ENCODE measurements at regions not wholly inside any gene's neighbourhood (a gene's known extent, or its start where the extent isn't known, plus 50 kb on each side); places are given as distances from the start of the nearest gene placed in this dataset.

DNA sequence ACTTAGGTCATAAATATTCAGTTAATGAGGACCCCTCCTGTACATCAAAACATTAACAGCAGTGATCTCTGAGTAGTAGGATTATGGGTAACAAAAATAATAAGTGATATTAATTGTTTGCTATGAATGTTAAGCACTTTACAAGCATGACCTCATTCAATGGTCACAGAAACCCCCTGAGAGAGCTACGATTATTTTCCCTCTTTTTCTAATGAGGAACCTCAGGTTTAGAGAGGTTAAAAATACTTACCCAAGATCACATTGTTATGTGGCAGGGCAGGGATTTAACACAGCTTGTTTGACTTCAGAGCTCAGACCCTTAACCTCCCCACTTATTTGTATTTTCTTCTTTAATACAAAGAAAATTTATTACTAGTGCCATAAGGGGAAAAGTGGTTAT, 228.2 kb downstream of the TBL1XR1 start:
- DNase-seq, result no peak

DNA sequence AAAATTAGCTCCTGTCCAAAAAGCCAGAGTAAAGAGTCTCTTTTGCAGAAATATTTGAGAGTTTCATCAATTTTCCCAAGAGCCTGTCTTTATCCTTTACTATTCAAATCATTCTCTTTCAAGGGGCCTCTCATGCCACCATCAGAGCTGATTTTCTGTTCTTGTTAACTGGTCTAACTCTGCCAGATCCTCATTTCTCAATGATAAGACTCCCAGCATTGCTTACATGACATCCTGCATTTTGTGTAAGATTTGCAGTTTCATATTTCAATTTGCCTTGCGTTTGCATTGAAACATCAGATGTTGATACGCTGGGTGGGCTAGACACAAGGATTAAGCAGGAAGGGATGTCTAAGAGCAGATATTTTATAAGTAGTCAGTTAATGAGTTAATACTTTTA, 228.7 kb downstream of the TBL1XR1 start:
- no peak for DNase-seq

DNA sequence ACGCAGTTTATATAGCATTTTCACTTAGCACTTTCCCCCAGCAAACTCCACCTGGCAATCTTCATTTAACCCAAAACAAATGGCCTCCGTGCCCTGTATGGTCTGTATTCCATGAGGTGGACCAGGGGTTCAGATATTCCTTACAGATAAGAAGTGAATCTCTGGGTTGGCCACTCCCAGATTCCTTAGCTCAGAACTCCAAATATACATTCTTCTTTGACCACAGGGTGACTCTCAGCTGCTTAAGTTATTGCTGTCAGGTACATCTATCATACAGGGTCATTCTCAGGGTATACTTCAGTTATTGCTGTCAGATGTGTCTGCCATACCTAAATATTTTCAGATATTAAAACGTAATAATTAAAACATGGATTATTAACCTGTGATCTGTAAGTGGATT, 229.8 kb downstream of the TBL1XR1 start:
- no peak for DNase-seq

DNA sequence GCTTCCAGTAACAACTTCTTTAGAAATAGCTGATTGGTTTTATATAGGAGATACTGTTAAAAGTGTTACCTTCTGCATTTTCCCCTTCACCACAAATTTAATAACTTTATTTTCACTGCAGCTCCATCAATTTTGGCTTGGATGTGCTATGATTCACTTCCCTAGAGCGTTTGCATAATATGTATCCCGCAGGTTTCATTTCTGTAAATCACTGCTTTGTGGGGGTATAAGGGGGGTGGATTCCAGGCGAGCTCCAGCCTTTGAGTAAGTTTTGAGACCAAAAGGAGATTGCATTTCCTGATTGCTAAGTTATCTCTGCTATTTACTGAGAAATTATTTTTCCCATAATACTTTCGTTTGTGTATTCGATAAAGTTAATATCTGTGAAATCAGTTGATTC, 232.6 kb downstream of the TBL1XR1 start:
- DNase-seq, result no peak

DNA sequence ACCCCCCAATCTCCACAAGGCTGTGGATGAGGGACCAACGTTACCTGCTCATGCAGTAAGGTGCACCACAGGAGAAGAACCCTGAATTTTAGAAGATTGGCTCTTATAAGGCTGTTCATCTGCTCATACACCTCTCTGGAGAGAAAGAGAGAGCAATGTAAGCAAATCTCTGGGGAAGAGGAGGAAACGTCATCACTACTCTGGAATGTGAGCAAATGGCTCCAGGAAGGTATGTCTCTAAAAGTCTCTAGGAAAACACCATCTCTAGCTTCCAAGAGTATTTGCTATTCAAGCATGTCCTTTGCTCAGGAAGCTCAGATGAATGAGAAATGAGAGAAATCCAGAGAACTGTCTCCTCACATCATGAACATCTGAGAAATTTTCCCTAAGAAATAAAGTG, 235.4 kb downstream of the TBL1XR1 start:
- DNase-seq, result no peak

DNA sequence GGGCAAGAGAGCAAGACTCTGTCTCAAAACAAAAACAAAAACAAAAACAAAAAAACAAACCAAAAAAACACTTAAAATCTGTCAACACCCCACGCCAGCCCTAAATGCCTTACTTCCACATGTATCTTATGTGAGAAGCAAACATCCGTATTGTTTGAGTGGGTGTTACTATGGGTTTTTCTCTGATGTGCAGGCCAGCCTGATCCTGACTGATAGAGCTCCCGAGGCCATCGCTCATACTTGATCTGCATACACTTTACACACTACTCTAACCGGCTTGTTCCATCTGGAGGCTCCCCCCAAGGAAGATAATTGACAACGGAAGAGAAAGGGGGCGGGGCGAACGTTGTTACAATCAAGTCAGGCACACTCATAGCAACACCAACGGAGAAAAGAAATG, 237.4 kb downstream of the TBL1XR1 start:
- DNase-seq, result no peak

DNA sequence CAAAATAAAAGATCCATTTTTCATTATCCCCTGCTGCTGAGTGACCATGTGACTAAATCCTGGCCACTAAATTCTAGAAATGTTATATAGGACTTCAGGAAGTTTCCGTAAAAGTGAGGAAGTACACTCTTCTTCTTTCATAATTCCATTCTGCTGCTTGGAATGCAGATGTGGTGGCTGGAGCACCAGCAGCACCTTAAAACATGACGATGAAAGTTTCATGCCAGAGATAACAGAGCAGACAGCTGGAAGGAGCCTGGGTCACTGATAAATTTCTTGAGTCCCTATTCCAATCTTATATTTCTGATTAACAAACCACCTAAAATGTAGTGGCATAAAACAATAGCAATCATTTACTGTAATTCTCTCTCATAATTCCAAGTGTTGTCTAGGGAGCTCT, 238.7 kb downstream of the TBL1XR1 start:
- no peak for DNase-seq

DNA sequence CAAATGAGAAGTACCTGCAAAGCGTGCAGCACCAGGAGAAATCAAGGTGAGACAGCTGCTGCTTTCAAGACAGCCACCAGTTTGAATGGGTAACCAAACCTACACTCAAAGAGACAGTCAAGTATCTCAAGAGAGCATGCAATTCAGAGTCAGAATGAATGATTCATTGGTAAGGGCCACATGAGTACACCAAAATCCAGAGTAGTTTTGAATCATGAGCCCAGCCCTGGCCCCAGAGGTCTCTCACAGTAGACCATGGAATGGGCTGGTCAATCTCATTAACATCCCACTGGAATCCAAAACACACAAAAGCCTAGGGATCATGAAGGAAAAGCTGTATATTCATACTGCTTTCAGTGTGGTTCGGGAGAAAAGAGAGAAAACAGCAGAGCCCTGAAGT, 242.8 kb downstream of the TBL1XR1 start:
- DNase-seq, result no peak

DNA sequence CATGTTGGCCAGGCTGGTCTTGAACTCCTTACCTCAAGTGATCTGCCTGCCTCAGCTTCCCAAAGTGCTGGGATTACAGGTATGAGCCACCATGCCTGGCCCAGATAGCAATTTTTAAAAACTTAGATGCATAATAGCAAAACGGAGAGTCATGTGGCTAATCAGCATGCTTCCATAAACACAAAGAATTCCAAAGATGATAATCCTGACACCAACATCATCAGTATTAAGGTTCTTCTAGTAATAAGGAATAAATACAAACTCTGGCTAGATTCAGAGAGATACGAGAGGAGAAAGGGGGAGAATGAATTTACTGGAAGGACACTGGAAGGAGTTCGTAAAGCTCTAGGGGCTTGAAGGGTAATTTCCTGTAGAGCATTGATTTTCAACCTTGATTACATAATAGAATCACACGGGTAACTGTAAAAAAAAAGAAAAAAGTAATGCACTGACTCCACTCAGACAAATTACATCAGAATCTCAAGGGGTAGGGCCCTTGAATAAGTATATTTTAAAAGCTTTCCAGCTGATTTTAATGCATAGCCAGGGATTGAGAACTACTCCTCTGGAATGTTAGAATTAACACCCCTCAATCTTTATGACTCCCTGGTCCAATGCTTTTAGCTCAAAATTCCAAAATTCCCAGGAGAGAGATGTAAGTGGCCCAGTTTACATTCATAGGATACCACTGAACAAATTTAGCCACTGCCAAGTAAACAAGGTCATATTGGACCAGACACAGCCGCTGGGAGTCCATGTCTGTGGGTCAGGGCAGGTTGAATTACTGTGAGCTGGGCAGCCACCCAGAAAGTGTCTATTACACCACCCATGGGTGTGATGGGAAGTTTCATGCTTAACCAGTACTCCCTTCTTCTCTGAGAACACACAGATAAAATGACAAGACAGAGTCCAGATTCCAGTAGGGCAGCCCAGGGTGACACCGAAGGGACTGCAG, 243.9 kb downstream of the TBL1XR1 start:
- DNase-seq, result peak; percentile 56

DNA sequence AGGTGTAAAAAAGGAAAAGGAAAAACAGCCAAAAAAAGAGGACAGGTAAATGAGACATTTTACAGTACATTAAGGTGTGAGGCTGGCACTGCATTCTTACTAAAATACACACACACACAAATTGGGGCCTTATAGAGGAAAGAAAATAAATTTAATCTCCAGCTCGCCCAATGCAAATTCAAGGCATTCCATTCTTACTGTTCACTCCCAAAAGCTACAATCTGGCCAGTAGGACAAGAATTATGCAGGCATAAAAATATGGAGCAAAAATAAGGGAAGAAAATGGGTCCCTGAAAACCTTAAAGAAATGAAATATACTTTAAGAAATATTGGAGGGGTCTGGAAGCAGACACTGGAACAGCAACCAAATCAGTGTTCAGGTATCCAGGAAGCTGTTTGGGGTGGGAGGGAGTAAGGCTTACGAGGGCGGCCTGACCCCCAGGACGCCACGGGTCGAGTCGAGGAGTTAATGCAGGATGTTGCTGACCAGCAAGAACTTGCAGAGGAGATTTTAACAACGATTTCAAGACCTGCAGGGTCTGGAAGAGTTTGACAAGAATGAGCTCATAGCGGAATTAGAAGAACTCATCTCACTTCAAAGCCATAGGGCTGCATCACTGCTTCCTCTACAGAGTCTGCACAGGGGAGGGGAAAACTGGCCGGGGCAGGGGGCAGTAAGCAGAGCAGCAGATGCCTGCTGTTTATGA, 245.5 kb downstream of the TBL1XR1 start:
- no peak for DNase-seq

DNA sequence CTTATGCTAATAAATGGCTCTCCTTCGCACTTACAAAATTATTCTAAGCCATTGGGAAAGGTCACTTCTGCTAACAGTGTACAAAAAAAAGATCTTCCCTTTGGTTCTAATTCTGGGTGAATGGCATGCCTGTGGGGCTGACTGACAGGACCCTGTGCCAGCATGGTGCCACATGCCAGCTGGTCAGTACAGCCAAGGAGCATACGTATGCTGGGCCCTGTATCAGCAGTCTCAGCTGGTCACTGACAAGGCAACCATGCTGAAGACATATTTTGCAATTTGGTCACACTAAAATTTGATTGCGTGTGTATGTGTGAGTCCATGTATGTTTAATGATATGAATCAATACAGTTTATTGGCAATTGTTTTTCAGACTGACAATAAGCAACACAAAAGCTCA, 246.1 kb downstream of the TBL1XR1 start:
- no peak for DNase-seq

DNA sequence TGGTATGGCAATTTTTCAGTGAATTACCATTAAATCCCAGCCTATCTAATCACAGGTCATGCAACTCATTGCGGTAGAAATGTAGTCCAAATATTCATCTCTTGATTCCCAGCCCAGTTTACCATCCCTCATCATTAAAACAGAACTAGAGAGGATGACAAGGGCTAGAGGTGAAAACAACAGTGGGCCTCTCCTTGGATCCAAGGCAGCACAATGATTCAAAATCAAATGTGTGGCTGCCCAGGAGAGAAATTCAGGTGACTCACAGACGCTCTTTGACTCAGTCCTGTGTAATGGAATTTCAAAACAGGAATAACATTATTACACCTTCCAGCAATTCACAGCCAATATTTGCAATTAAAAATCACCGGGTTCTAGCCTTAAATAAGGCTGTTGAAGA, 246.5 kb downstream of the TBL1XR1 start:
- DNase-seq, result no peak

DNA sequence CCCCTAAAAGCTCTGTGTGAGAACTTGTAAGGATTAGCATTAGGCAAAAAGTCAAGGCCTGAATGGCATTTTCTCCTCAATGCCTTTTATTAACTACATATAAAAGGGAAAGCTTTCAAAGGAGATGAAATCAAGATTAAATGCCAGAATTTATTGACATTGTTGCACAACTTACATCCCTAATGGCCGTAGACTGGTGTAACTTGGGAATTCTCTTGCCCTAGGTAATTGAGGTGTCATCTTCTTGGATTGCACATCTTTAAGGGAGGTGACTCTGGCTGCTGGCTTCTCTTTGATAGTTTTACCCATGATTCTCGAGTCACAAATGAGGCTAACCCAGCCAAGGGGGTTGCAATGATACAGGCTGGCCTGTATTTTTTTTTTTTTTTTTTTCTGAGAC, 249.1 kb downstream of the TBL1XR1 start:
- DNase-seq, result no peak

DNA sequence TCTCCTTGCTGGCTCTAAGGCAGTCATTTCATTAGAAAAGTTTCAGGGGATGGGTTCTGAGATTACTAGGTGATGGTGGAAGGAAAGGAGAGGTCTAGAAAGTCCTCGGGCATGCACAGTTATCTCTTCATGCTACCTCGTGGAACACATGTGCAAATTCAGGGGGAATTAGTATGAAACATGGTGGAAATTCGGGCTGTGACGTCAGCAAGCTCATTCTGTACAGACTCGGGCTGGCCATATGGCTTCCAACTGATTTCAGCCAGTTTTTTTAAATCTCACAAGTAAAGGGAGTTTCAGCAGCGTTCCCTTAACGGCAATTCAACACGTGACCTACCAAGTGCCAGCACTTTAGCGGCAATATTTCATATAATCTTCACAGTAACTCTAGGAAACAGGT, 251.1 kb downstream of the TBL1XR1 start:
- DNase-seq, result no peak

DNA sequence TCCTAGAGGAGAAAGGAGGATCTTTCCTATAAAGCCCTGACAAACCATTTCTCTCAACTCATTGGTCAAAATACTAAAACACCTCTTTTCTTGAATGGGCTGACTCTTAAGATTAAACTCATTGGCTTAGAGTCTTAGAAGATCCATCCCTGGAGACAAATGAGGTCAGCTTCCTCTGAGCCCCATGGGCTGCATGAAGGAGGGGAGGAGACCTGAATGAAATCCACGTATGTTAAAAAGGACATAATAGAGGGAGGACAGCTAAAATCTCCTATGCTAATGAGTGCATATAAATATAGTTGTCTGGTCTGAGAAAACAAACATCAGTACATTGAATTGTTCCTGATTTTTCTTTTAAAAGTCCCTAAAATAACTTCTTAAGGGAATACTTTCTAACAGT, 255.0 kb downstream of the TBL1XR1 start:
- DNase-seq, result no peak

DNA sequence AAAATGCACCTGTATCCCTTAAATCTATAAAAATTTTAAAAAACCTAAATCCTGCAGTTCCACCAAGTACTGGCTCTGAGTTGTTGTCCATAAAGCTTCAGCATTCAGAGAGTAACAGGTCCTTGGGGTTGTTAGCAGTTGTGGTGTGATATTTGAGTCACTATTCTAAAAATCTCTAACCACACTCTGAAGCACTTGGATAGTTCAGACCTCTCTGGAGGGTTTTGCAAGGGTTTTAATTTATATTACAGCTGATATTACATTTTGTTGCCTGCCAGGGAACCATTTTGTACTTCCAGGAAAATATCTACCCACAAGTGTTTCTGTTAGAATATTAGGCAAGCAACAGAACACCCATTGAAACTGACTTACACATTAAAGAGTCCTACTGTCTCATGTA, 255.6 kb downstream of the TBL1XR1 start:
- DNase-seq, result no peak

DNA sequence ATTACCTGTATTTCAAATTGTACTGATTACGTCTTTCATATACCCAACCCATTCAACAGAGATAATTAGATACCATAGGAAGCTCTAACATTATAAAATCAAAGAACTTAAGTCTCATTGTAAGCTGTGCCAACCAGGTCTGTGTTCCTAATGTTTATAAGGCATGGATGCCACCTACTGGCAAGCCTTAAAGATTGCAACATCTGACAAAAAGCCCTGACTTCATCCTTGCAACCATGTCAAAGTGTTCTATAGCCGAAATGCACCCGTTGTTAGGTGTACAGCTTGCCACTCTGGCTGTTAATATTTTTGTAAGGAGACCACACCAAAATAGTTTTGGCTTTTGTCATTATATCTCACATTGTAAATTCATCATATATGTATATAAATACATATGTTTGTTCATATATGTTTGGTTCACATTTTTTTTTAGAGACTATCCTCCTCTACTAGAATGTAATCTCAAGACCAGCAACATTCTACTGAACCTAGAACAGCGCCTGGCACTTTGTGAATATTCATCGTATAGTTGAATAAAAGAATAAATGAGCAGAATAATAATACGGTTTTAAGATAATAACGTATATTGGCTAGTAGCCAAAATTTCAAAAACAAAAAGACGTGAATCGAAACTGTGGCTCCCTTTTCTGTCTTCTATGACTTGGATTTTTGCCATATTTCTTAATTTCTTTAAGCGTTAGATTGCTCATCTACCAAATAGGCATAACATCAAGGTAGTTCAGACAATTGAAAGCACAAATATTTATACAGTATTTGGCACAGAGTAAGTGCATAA, 258.1 kb downstream of the TBL1XR1 start:
- peak; percentile 72 for DNase-seq

DNA sequence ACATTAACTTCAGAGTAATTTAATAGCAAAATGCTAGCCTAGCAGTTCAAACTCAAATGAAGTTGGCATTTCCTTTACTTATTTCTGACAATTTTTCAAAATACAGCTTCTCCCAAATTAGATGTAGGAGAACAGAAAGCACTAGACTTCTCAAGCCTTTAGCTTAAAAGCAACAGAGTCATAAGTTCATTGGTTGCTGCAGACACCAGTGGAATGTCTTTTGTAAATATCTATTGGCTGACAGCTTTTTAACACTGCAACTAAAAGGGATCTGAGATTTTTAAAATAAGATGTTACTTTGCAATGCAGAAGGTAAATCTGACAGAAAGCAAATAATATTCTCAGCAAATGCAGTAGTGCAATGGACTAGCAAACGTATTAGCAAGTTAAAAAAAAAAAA, 259.3 kb downstream of the TBL1XR1 start:
- DNase-seq, result no peak

DNA sequence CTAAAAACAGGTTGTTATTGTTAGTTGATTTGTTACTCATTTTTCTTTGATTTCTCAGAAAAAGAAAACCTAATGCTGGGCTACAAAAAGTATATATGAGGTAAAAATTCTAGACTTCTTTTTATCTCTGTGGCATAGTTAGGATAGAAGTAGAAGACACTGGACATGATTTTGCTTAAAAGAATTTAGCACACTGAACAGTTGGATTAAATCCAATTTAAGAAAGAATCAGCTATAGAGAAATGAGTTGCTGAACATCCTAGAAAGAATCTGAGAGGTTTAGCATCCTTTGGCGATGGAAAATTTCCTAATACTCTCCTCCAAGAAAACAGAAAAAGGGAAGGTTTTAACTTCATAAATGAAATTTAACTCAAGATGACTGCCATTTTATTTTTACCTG, 259.7 kb downstream of the TBL1XR1 start:
- no peak for DNase-seq

DNA sequence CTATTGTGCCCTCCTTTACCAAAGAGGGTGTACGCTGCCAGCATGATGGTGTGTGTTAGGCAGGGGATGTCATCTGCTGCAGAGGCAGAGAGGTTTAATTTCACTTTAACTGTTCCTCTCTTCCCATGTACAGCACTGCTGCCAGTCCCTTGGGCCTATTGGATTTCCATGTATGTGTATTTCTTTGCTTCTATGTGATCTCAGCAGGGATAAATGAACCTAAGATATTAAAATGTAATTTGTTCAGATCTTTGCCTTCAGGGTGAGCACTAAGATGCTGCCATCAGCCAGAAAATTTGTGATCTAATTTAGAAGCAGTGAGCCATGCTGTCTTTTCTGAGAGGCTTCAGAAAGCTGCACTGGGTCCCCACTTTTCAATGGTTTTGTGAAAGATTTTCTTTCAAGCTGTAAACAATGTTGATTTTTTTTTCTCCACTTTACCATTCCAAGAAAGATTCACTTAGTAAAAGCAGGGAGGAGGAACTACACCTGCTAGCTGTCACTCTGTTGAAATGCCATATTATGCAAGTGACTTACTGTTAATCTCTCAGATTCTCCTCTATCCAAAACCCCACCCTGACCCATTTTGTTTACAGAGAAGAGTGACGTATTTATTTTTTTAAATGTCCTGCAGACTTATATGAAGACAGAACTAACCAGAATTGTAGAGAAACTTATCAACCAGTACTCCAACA, 261.9 kb downstream of the TBL1XR1 start:
- DNase-seq, result no peak

DNA sequence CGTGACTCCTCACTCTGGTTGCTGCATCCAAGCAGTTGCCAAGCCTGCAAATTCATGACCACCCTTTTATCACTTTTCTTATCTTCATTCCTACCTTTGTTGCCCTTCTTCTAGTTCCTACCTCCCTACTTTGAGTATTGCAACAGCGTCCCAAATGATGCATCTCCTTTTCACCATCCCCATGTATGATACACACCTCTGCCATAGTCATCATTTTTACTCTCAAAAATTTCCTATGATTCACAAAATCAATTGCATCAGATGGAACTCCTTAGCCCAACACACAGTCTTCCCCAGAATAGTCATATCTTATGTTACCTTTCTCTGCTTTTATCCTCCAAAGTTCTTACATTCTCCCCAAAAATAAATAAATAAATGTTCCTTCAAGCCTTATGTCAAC, 262.6 kb downstream of the TBL1XR1 start:
- DNase-seq, result no peak

DNA sequence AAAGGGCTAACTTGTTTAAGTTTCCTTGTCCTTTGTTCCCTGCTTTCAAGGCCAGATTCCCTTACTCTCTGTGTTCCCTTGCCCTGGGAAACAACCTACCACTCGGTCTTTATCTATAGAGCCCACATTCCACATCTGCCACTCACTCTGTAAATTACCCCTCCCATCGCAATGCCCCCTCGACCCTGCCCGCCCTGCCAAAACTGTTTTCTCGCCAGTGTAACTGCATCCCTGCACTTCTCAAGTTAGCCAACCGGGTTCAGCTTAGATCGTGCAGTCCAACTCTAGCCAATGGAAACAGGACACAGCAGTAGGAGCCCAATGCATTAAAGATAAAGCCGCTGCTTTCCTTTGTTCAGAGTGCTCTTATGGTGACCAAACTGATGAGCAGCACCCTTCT, 263.6 kb downstream of the TBL1XR1 start:
- no peak for DNase-seq
